ENCODE measurements at regions not wholly inside any gene's neighbourhood (a gene's known extent, or its start where the extent isn't known, plus 50 kb on each side); places are given as distances from the start of the nearest gene placed in this dataset.

- H3K9me3 ChIP-seq (ENCODE audit: control insufficient read depth, low read depth, low read length): no peaks in the 10 kb centered on the region
- peaks cover 22% of the 10 kb centered on the region for H3K4me1 ChIP-seq (ENCODE audit: control insufficient read depth, extremely low read depth, insufficient read depth, low read length)
- DNase-seq (ENCODE audit: low read depth, low spot score) (no peak), FAIRE-seq (no peak)
- H3K27ac ChIP-seq (ENCODE audit: control insufficient read depth, insufficient read depth, low read length): no peak overlapping the region
- no peaks in the 10 kb centered on the region for H4K20me1 ChIP-seq (ENCODE audit: control insufficient read depth, extremely low read depth, insufficient read depth, low read length)
- no peak overlapping the region for H3K4me3 ChIP-seq (ENCODE audit: control insufficient read depth in 2 of 3, extremely low read depth in 1 of 3, insufficient read depth in 2 of 3, low read depth in 1 of 3, low read length in 3 of 3)
- H3K27me3 ChIP-seq (ENCODE audit: control insufficient read depth, extremely low read depth, insufficient read depth, low read length): no peaks in the 10 kb centered on the region
- no peak overlapping the region for H2AFZ ChIP-seq (ENCODE audit: control insufficient read depth, low read length)
- no peak for TF ChIP-seq CTCF (optimal IDR thresholded peaks at IDR 0.05 in 1 of 3, IDR thresholded peaks at IDR 0.05 in 1 of 3, conservative IDR thresholded peaks at IDR 0.05 in 1 of 3; ENCODE audit: extremely low read depth in 1 of 3, insufficient read depth in 2 of 3, low read length in 3 of 3)
- TF ChIP-seq EZH2 (IDR thresholded peaks at IDR 0.05; ENCODE audit: low read length): no peak
- H3K36me3 ChIP-seq (ENCODE audit: control insufficient read depth in 2 of 2, extremely low read depth in 1 of 2, insufficient read depth in 2 of 2, low read length in 2 of 2): no peaks in the 10 kb centered on the region
- dilution Hi-C loops (cut with MboI; ENCODE audit: extremely low pct_ligation_motif_present, low sequenced_read_pairs): no loop called here
- H3K79me2 ChIP-seq (ENCODE audit: control insufficient read depth, insufficient read depth, low read length): no peaks in the 10 kb centered on the region
- no peak overlapping the region for H3K4me2 ChIP-seq (ENCODE audit: control insufficient read depth, extremely low read depth, insufficient read depth, low read depth, low read length)
- H3K9ac ChIP-seq (ENCODE audit: control insufficient read depth, extremely low read depth, insufficient read depth, low read length): no peak overlapping the region
- H3K9me1 ChIP-seq (ENCODE audit: control insufficient read depth, extremely low read depth, insufficient read depth, low read length): no peaks in the 10 kb centered on the region
Measured at GRCh38 chr2:55782528-55783173, 89.0 kb upstream of the PNPT1 start.

- DNase-seq (ENCODE audit: low read depth, low spot score) (no peak), FAIRE-seq (peak; percentile 26)
- TF ChIP-seq CTCF (optimal IDR thresholded peaks at IDR 0.05 in 1 of 3, IDR thresholded peaks at IDR 0.05 in 1 of 3, conservative IDR thresholded peaks at IDR 0.05 in 1 of 3; ENCODE audit: extremely low read depth in 1 of 3, insufficient read depth in 2 of 3, low read length in 3 of 3) (no peak), EZH2 (IDR thresholded peaks at IDR 0.05; ENCODE audit: low read length) (no peak)
- Histone ChIP-seq H4K20me1 (ENCODE audit: control insufficient read depth, extremely low read depth, insufficient read depth, low read length) (no peaks in the 10 kb centered on the region), H3K9me3 (ENCODE audit: control insufficient read depth, low read depth, low read length) (no peaks in the 10 kb centered on the region), H3K27me3 (ENCODE audit: control insufficient read depth, extremely low read depth, insufficient read depth, low read length) (no peaks in the 10 kb centered on the region), H3K9me1 (ENCODE audit: control insufficient read depth, extremely low read depth, insufficient read depth, low read length) (no peaks in the 10 kb centered on the region), H3K4me2 (ENCODE audit: control insufficient read depth, extremely low read depth, insufficient read depth, low read depth, low read length) (no peak overlapping the region), H3K79me2 (ENCODE audit: control insufficient read depth, insufficient read depth, low read length) (no peaks in the 10 kb centered on the region), H3K4me1 (ENCODE audit: control insufficient read depth, extremely low read depth, insufficient read depth, low read length) (peaks cover 26% of the 10 kb centered on the region), H3K36me3 (ENCODE audit: control insufficient read depth in 2 of 2, extremely low read depth in 1 of 2, insufficient read depth in 2 of 2, low read length in 2 of 2) (no peaks in the 10 kb centered on the region), H2AFZ (ENCODE audit: control insufficient read depth, low read length) (no peak overlapping the region), H3K9ac (ENCODE audit: control insufficient read depth, extremely low read depth, insufficient read depth, low read length) (no peak overlapping the region), H3K4me3 (ENCODE audit: control insufficient read depth in 2 of 3, extremely low read depth in 1 of 3, insufficient read depth in 2 of 3, low read depth in 1 of 3, low read length in 3 of 3) (no peak overlapping the region), H3K27ac (ENCODE audit: control insufficient read depth, insufficient read depth, low read length) (no peak overlapping the region)
- dilution Hi-C loops (cut with MboI; ENCODE audit: extremely low pct_ligation_motif_present, low sequenced_read_pairs): no loop called here
Measured at GRCh38 chr2:55781542-55781941, 87.9 kb upstream of the PNPT1 start.
